ENCODE measurements at regions not wholly inside any gene's neighbourhood (a gene's known extent, or its start where the extent isn't known, plus 50 kb on each side); places are given as distances from the start of the nearest gene placed in this dataset.

DNA sequence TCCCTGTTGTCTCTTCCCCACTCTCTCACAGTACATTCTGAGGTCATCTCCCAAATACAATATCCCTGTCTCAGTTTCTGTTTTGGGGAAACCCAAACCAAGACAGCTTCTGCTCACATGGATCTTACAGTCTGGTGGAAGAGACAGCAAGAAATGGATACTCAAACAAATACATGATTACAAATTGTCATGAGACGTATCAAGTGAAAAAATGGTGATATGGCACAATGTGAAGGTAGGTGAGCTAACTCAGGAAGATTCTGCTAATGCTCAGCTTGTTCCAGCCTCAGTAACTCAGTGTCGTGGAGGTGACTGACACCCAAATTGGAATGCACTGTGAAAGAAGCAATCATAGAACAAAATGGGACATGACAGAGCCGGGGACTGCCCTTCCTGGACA lies 68.3 kb downstream of the CHST1 start:
- peak; percentile 30 for DNase-seq

DNA sequence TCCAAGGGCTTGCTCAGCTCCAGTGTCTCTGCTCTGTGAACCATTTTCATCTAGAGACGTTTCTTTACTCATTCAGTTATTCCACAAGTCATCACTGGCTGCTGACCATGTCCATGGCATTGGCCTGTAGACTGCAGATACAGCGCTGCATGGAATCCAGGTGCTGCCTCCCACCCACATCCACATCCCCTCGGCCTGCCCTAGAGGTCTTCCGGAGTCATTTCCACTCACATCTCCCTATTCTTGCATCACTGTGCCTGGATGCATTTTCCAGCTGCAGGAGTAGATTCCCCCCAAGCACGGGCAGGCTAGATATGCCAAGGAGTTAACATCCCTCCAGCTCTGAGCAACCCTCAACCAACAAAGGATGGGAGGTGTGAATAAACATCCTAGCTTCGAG lies 68.9 kb downstream of the CHST1 start:
- DNase-seq: no peak

DNA sequence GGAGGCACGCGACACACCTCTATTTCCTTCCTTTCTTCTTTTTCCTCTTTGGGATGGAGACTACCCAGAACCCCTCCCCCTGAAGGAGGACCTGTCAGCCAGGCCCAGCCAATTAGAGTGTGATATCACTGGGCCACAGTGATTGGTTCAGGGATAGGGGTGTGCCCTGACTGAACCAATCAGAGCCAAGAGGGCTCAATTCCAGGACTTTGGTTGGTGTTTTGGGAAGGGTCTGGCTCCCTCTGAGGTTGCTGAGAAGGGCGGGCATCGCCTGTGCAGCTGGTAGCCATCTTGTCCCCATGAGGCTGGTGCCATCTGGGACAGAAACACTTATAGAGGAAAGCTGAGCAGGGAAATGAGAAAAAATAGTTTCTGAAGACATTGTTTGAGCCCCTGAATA lies 71.4 kb downstream of the CHST1 start:
- no peak for DNase-seq

GRCh38 chr11:45592636-45593035 lies 72.8 kb downstream of the CHST1 start:
- no peak for DNase-seq

DNA sequence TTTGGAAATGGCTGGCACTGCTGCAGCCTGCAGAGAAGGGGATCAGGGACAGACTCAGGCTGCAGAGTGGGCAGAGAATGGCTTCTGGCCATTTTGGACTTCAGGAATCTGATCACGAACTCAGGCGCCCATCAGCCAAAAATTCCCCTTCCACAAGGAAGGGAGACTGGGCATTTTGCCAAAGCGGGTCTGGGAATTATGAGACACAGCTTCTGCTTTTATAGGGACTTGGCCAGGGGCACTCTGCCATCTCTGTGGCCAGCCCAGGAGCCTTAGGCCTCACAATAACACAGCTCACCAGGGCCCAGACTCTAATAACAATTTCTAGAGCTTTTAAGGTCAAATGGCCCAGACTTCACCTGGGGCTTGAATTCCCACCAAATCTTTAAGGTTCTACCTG lies 74.7 kb downstream of the CHST1 start:
- no peak for DNase-seq

GRCh38 chr11:45585205-45585604 lies 80.2 kb downstream of the CHST1 start:
- DNase-seq: no peak

GRCh38 chr11:45583981-45584566 lies 81.3 kb downstream of the CHST1 start:
- DNase-seq: no peak

GRCh38 chr11:45580399-45580798 lies 85.0 kb downstream of the CHST1 start:
- DNase-seq: no peak

DNA sequence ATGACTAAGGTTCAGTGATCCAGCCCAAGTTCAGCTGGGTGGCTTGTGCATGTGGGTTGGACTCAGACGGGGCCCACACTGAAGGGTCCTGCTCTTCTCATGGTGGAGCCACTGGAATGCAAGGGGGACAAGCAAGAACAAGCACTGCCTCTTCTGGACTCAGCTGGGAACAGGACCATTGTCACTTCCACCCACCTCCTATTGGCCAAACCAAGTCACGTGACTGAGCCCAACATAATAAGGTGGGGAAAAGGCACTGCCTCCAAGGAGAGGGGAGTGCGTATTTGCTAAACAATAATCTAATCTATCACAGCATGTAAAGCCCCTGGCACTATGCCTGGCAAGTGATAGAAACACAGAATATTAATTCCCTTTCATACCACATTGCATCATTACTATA lies 87.1 kb downstream of the CHST1 start:
- no peak for DNase-seq

DNA sequence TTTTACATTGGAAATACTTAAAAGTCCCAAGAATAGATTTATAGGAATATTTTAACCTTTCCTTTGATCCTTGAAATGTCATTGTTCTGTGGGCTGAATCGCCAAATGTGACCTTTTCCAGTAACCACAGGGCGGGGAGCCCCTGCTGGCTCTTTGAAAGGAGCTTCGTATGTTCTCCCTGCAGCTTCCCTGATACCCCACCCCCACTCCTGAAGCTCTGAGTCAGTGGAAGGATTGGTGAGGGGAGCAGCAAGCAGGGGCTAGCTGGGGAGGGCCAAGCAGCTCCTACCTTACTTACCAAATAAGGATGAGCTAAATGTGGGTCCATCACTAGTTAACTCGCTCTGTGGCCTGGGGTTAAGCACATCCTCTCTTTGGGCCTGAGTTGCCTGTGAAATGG lies 87.7 kb downstream of the CHST1 start:
- DNase-seq: no peak

DNA sequence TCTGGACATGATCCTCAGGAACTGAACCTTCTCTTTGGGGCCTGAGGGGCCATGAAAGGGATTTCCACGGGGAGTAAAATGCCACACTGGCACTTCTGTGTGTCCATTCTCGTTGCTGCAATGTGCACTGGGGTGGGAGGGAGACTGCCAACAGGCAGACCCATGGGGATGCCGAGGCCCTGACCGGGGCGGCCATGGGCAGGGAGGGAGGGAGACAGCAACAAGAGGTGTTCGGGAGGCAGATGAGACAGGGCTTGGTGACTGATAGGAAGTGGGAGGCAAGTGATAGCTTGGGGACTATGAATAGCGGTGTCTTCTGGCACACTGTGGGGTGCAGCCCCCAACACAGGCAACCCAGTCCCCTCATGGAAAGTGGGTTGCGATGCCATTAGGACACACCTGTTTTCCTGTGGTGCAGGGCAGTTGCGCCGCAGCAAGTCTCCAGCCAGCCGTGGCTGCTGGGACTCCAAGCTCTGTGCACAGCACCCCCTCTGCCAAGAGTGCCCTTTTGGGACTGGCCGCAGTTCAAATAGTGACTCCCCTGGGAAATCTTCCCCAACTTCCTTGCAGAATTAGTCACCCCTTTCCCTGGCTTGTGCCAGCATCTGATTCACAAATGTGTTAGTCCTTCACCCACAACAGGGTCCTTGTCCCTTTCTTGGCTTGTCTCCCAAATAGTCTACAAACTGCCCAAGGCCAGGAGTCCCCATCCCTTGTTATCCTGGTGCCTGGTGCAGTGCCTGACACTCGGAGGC lies 88.8 kb downstream of the CHST1 start:
- DNase-seq: no peak

GRCh38 chr11:45573728-45574127 lies 91.7 kb downstream of the CHST1 start:
- no peak for DNase-seq

DNA sequence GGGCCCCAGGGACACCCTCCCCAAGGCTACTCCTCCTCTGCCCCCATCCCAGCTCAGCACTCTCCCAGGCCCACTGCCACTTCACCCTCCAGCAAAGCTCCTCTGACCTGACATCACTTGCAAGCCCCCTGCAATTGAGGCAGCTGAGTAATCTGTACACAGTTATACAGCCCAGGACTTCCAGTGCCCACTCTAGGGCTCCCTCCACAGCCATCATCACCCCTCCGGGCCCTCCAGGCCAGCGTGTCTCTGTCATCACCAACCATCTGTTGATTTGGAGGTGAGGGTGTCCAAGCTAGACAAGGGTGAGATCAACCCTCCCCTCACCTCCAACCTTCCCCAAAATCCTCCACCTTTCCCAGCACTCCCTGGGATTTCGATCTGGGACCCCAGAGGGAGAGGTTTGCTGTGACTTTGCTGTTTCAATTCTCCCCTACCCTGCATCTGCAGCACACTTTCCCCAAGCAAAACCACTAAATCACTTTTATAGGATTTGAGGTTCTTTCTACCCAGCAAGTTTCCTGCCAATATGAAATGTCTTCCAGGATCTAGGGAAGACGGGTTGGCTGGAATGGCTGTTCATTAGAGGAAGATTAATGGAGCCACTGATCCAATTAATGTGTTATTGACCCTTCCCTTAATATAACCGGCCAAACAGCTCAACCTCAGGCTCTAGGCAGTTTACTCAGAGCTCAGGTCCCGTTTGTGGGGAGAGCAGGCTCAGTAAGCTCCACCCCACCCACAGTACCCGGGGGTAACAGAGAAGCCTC lies 92.9 kb downstream of the CHST1 start:
- no peak for DNase-seq

DNA sequence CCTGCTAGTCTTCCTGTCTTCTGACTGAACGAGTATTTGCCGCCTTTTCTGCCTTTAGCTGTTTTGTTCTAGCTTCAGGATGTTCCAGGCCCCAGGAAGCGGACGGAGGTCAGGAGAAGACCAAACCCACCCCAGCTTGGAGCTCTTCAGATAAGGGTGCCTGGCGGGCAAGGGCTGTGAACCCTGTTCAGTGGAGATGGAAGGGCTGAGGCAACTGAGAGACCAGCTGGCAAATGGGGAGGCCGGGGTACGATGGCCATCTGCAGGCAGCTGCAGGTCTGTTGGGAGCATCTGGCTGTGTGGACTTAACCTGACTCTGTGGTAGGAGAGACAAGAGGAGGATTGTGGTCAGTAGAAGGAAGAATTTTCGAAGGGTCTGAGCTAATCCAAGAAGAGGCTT lies 95.6 kb downstream of the CHST1 start:
- no peak for DNase-seq

GRCh38 chr11:45568049-45568448 lies 97.4 kb downstream of the CHST1 start:
- DNase-seq: no peak

GRCh38 chr11:45565446-45565988 lies 99.9 kb downstream of the CHST1 start:
- peak; percentile 40 for DNase-seq

- no peak for DNase-seq
These were observed 101.6 kb downstream of the CHST1 start for GRCh38 chr11:45563810-45564209.

DNA sequence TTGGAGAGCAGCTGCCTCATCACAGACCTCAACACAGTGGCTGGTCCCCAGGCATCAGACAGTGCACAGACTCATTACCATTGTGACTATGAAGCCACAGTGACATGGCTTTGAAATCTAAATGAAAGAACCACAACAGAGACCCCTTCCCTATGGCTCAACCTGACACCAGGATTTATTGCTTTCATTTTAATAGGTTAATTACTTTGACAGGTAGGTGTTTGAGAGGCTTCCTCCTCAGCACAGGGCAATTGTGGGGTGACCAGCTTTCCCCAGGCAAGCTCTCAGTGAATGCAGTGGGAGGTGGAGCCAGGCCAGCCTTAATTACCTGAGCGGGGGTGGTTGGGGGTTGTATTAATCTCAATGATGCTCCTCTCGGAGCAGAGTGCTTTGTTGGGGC lies 102.3 kb downstream of the CHST1 start:
- no peak for DNase-seq

DNA sequence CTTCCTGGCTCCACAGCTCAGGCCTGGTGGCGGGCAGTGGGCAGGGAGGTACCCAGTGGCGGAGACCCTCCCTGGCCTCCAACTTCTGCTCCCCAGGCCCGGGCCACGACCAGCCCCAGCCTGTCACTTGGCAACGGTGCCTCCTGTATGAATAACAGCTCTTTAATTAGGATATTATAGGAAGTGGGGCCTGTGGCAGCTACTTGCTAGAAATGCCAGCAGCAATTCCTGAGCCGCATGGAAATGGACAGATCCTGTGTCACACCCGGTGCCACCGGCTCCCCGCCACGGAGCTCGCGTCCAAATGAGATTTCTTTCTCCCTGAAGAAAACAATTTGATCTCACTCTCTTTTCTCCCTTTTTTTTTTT lies 104.5 kb downstream of the CHST1 start:
- DNase-seq: no peak

DNA sequence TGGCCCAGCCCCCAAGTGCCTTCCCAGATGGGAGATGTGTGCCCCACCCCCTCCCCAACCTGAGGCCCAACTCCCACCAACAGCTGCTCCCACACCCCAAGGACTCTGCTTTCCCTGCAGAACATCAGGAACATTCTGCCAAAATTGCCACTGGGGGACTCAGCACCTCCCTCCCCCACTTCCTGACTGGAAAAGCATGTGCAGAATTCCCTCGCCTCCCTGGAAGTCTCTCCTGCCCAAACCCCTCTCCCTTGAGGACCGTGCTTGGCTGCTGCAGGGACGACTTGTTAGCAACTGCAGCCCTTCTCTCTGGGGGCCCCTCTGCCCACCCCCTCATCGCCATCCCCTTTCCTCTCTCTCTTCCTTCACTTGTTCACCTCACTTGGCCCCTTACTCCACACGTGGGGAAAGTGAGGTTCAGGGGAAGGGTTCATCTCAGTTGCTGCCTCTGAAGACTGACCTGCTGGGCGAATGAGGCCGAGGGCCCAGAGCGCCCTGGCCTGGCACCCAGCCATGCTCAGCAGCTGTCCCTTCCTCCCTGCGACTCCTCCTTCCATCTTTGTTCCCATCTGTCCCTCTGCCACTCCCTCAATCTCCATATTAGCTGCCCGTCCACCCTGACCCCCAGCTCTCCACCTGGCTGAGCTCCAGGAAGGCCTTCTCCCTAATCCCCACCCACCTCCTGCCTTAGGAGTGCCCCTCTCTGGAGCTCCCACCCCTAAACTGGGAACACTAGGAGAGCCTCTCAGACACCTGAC lies 105.1 kb downstream of the CHST1 start:
- DNase-seq: no peak

DNA sequence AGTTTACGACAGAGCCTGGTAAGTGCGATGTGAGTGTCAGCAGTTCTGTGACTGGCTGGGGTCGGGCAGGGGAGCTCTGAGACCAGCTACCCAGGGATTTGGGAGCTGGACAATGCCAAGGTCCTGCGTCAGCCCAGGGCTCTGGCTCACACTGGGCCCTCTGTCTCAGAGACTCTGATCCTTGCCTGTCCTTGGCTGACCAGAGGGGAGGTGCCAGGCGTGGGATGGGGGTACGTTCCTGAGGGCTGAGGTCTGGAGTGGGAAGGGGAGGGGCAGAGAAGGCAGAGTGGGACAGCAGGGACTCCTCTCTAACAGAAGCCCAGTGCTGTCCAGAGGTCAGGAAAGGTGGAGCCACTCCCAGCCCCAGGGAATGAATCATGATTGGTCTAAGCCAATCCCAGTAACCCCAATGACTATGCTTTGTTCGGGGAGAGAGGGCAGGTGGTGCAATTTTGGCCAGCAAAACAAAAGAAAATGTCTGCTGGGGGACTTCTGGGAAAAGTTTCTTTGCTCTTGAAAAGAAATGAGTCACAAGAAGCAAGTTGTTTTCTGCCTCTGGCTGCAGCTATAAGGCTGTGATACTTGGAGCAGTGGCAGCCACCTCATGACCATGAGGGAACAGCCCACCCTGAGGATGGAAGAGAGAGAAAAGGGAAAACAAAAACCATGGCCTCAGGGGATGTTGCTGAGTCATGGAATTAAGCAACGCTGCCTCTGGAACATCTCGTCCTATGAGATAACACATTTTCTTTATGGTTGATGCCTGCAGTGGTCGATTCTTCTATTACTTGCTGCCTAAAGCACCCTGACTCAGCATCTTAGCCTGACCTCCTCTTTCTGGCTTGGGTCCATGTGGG lies 108.3 kb downstream of the CHST1 start:
- DNase-seq: peak; percentile 15
